Ascending aorta (tissue), 2 donors: ENCODE measurements at regions not wholly inside any gene's neighbourhood (a gene's known extent, or its start where the extent isn't known, plus 50 kb on each side); places are given as distances from the start of the nearest gene placed in this dataset.

ENCODE experiments used
- DNase-seq, 2 donors: peaks; one replicate each; pipeline ENCODE4 v3.0.0-alpha.2; 2019; ENCODE audit warnings: low spot score in 2 of 2
- H3K27ac ChIP-seq, 2 donors: fragments of 200-600 bp; sonication (generic); one replicate each; pipeline ENCODE4 v1.5.1; 2016 to 2017; ENCODE audit warnings: mild to moderate bottlenecking in 1 of 2
- H3K27me3 ChIP-seq: fragments of 200-600 bp; sonication (generic); one replicate; pipeline ENCODE4 v1.5.1; 2017
- H3K36me3 ChIP-seq, 2 donors: fragments of 200-600 bp; sonication (generic); one replicate each; pipeline ENCODE4 v1.5.1; 2016
- H3K4me1 ChIP-seq, 2 donors: fragments of 200-600 bp; sonication (generic); one replicate each; pipeline ENCODE4 v1.5.1; 2016 to 2017; ENCODE audit warnings: mild to moderate bottlenecking in 1 of 2
- H3K4me3 ChIP-seq, 2 donors: fragments of 200-600 bp; sonication (generic); one replicate each; pipeline ENCODE4 v1.5.1; 2016 to 2017; ENCODE audit warnings: mild to moderate bottlenecking in 1 of 2
- H3K9me3 ChIP-seq, 2 donors: fragments of 200-600 bp; sonication (generic); one replicate each; pipeline ENCODE4 v1.5.1; 2016
- intact Hi-C: fragments of 100-400 bp; cut with DNase I; formaldehyde crosslinking; loops from one replicate; pipeline ENCODE4 v1.15.1; 2023
- TF ChIP-seq, protein P1 (sequence below), 3 experiments: fragments of 200-600 bp in 2 of 3; fragments of 450-650 bp in 1 of 3; sonication (generic) in 2 of 3; IDR thresholded peaks; one replicate each; pipeline ENCODE4 v1.5.1; 2016 to 2019; ENCODE audit warnings: antibody characterized with exemption in 3 of 3, mild to moderate bottlenecking in 1 of 3, moderate library complexity in 1 of 3

DNA sequence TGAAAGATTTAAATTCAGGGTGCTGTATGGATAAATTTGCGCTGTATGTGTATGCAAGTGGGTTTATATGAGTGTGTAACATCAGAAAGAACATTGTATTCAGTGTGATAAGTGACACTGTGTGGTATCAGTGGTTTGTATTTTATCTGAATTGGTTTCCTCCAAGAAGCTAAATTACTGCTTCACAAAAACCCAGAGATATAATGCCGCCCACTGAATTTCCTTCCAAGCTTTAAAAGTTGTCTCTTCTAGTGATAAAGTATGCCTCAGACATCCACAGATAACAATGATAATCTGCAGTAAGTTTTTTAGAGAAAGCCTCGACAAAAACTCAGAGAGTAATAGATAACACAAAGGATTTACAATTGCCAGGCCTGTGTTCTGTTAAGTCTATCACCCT lies 710.6 kb upstream of the HS3ST1 start:
- TF ChIP-seq, protein P1, sequence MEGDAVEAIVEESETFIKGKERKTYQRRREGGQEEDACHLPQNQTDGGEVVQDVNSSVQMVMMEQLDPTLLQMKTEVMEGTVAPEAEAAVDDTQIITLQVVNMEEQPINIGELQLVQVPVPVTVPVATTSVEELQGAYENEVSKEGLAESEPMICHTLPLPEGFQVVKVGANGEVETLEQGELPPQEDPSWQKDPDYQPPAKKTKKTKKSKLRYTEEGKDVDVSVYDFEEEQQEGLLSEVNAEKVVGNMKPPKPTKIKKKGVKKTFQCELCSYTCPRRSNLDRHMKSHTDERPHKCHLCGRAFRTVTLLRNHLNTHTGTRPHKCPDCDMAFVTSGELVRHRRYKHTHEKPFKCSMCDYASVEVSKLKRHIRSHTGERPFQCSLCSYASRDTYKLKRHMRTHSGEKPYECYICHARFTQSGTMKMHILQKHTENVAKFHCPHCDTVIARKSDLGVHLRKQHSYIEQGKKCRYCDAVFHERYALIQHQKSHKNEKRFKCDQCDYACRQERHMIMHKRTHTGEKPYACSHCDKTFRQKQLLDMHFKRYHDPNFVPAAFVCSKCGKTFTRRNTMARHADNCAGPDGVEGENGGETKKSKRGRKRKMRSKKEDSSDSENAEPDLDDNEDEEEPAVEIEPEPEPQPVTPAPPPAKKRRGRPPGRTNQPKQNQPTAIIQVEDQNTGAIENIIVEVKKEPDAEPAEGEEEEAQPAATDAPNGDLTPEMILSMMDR (IDR thresholded peaks at IDR 0.05), result no peak
- no peak for DNase-seq
- intact Hi-C loops, result no loop called here

DNA sequence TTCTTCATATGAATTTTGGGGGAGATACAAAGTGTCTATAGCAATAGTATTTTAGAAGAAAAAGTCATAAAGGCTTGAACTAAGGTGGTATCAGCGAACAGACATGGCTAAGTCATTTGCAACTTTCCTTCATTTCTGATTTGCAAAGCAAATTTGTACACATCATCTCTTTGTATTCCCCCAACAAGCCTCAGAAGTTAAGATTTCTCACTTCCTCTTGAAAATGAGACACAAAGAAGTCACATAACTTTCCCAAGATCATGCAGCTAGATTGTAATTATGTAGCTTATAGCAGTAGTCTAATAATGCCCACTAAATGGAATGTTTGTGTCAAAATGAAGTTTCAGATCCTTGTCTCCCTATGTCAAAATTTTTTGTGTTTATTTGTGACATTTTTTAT lies 709.8 kb upstream of the HS3ST1 start:
- Histone ChIP-seq H3K4me1 (no peaks in the 10 kb centered on the region), H3K9me3 (peaks cover 0 to 6% of the 10 kb centered on the region in 2 donors), H3K4me3 (no peak overlapping the region), H3K27ac (no peak overlapping the region), H3K36me3 (no peaks in the 10 kb centered on the region), H3K27me3 (no peaks in the 10 kb centered on the region)
- intact Hi-C loops, result no loop called here
- no peak for DNase-seq
- TF ChIP-seq, protein P1 (IDR thresholded peaks at IDR 0.05), result no peak

More for the DNA sequence above, 710.6 kb upstream of the HS3ST1 start:
- no peak overlapping the region for H3K27ac ChIP-seq
- no peaks in the 10 kb centered on the region for H3K27me3 ChIP-seq
- H3K4me1 ChIP-seq, result no peaks in the 10 kb centered on the region
- H3K4me3 ChIP-seq, result no peak overlapping the region
- H3K36me3 ChIP-seq, result no peaks in the 10 kb centered on the region
- no peaks in the 10 kb centered on the region for H3K9me3 ChIP-seq

DNA sequence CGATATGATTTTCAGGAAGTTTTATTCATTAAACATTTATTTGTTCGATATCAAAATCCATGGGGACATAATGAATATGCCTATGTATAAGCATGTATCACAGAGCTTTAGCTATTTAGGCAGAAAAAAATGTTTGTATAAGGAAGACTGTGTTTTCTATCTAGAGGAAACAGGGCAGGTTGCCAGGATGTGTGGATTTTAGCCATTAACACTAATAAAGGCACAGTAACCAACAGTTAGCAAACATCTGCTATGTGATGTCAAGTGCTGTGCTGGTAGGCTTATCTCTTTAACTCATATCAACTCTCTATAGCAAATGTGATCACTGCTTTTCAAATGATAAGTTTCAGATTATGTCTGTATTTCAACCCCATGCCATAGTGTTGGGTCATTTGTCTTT lies 708.9 kb upstream of the HS3ST1 start:
- TF ChIP-seq, protein P1 (IDR thresholded peaks at IDR 0.05), result no peak
- DNase-seq, result no peak
- no peak overlapping the region for H3K27ac ChIP-seq
- H3K4me3 ChIP-seq, result no peak overlapping the region
- H3K4me1 ChIP-seq, result no peaks in the 10 kb centered on the region
- H3K9me3 ChIP-seq, result peaks cover 0 to 13% of the 10 kb centered on the region in 2 donors
- intact Hi-C loops, result no loop called here
- no peaks in the 10 kb centered on the region for H3K36me3 ChIP-seq
- H3K27me3 ChIP-seq, result no peaks in the 10 kb centered on the region

DNA sequence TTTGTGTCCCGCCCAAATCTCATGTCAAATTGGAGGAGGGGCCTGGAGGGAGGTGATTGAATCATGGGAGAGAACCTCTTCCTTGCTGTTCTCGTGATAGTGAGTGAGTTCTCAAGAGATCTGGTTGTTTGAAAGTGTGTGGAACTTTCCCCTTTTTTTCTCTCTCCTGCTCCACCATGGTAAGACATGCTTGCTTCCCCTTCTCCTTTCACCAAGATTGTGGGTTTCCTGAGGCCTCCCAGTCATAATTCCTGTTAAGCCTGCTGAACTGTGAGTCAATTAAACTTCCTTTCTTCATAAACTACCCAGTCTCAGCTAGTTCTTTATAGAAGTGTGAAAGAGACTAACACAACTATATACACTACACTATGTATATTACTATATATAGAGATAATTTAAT lies 697.8 kb upstream of the HS3ST1 start:
- Histone ChIP-seq H3K9me3 (no peaks in the 10 kb centered on the region), H3K27ac (no peak overlapping the region), H3K36me3 (no peaks in the 10 kb centered on the region), H3K4me1 (no peaks in the 10 kb centered on the region), H3K27me3 (no peaks in the 10 kb centered on the region), H3K4me3 (no peak overlapping the region)
- TF ChIP-seq, protein P1 (IDR thresholded peaks at IDR 0.05), result no peak
- DNase-seq, result no peak
- intact Hi-C loops, result no loop called here

GRCh38 chr4:12124138-12124537 lies 695.4 kb upstream of the HS3ST1 start:
- no peaks in the 10 kb centered on the region for H3K36me3 ChIP-seq
- H3K27ac ChIP-seq, result no peak overlapping the region
- H3K9me3 ChIP-seq, result no peaks in the 10 kb centered on the region
- no peaks in the 10 kb centered on the region for H3K4me1 ChIP-seq
- no peaks in the 10 kb centered on the region for H3K27me3 ChIP-seq
- H3K4me3 ChIP-seq, result no peak overlapping the region
- no peak for DNase-seq
- TF ChIP-seq, protein P1 (IDR thresholded peaks at IDR 0.05), result no peak
- intact Hi-C loops, result no loop called here

GRCh38 chr4:12123707-12124106 lies 695.0 kb upstream of the HS3ST1 start:
- H3K36me3 ChIP-seq, result no peaks in the 10 kb centered on the region
- H3K9me3 ChIP-seq, result no peaks in the 10 kb centered on the region
- H3K27ac ChIP-seq, result no peak overlapping the region
- no peaks in the 10 kb centered on the region for H3K4me1 ChIP-seq
- TF ChIP-seq, protein P1 (IDR thresholded peaks at IDR 0.05), result no peak
- H3K4me3 ChIP-seq, result no peak overlapping the region
- no peak for DNase-seq
- intact Hi-C loops, result no loop called here
- no peaks in the 10 kb centered on the region for H3K27me3 ChIP-seq
